ENCODE measurements at regions not wholly inside any gene's neighbourhood (a gene's known extent, or its start where the extent isn't known, plus 50 kb on each side); places are given as distances from the start of the nearest gene placed in this dataset.

DNA sequence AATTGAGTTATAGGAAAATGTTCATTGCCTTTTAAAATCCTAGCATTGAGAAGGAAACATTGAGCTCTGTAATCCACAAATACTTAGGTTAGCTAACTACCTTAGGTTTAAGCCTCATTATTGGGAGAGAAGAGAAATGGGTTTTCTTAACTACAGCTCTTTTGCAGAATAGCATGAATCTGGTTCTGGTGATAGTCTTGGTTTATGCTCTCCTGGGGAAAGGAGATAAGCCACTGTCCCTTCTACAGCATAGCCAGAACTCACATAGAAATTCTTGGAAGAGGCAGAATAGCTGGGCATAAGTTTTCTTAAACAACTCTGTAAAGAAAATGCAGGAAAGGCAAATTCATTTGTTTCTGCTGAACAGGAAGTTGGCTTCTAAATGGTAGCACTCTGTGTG, 378.6 kb upstream of the CHRM2 start:
- no peaks in the 10 kb centered on the region for H3K4me1 ChIP-seq
- no peaks in the 10 kb centered on the region for H3K36me3 ChIP-seq
- DNase-seq (ENCODE audit: low spot score) = no peak
- H3K4me3 ChIP-seq = no peak overlapping the region
- no peaks in the 10 kb centered on the region for H3K9me3 ChIP-seq
- TF ChIP-seq, protein P1, sequence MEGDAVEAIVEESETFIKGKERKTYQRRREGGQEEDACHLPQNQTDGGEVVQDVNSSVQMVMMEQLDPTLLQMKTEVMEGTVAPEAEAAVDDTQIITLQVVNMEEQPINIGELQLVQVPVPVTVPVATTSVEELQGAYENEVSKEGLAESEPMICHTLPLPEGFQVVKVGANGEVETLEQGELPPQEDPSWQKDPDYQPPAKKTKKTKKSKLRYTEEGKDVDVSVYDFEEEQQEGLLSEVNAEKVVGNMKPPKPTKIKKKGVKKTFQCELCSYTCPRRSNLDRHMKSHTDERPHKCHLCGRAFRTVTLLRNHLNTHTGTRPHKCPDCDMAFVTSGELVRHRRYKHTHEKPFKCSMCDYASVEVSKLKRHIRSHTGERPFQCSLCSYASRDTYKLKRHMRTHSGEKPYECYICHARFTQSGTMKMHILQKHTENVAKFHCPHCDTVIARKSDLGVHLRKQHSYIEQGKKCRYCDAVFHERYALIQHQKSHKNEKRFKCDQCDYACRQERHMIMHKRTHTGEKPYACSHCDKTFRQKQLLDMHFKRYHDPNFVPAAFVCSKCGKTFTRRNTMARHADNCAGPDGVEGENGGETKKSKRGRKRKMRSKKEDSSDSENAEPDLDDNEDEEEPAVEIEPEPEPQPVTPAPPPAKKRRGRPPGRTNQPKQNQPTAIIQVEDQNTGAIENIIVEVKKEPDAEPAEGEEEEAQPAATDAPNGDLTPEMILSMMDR (IDR thresholded peaks at IDR 0.05) = no peak
- H3K27ac ChIP-seq = no peak overlapping the region
- no peaks in the 10 kb centered on the region for H3K27me3 ChIP-seq

DNA sequence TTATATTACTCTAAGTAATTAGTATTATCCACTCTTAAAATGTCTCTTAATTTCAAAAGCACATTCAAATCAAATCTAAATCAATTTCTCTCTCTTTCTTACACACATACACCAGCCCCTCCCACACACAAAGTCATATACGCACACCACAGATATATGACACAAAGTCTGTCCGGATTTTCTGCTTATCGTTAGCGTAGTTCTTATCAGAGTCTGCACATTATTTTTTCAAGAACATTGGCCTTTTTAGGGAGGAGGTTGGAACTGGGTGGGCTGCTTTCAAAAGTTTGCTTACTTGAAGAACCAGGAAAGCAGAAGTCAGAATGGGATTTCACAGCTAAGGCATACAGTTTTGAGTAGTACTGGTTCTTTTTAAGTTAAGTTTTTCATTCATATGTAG, 387.6 kb upstream of the CHRM2 start:
- no peaks in the 10 kb centered on the region for H3K27me3 ChIP-seq
- no peak for DNase-seq (ENCODE audit: low spot score)
- no peaks in the 10 kb centered on the region for H3K36me3 ChIP-seq
- H3K4me1 ChIP-seq = no peaks in the 10 kb centered on the region
- no peaks in the 10 kb centered on the region for H3K9me3 ChIP-seq
- TF ChIP-seq, protein P1 (IDR thresholded peaks at IDR 0.05) = no peak
- no peak overlapping the region for H3K27ac ChIP-seq
- H3K4me3 ChIP-seq = no peak overlapping the region

DNA sequence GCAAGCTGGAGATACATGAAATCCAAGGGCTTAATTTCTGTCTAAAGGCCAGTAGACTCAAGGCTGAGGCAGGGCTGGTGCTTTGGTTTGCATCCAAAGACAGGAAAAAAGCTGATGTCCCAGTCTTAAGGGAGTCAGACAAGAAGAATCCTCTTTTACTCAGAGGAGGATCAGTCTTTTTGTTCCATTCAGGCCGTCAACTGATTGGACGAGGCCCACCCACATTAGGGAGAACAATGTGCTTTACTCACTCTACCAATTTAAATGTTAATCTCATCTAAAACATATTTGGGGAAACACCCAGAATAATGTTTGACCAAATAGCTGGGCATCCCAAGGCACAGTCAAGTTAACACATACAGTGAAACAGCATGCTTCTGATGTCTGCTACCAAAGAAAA, 388.5 kb upstream of the CHRM2 start:
- H3K4me3 ChIP-seq = no peak overlapping the region
- no peaks in the 10 kb centered on the region for H3K4me1 ChIP-seq
- H3K9me3 ChIP-seq = no peaks in the 10 kb centered on the region
- TF ChIP-seq, protein P1 (IDR thresholded peaks at IDR 0.05) = no peak
- H3K27me3 ChIP-seq = no peaks in the 10 kb centered on the region
- no peak for DNase-seq (ENCODE audit: low spot score)
- no peaks in the 10 kb centered on the region for H3K36me3 ChIP-seq
- no peak overlapping the region for H3K27ac ChIP-seq

DNA sequence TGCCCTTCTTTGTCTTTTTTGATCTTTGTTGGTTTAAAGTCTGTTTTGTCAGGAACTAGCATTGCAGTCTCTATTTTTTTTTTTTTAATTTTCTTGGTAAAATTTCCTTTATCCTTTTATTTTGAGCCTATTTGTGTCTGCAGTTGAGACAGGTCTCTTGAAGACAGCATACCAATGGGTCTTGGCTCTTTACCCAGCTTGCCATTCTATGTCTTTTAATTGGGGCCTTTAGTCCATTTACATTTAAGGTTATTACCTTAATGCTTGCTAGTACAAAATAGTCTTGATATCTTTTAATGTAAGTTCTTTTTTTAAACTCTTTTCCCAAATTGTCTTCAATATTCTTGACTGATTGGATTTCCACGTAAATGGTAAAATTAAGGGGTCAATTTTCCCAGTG, 398.3 kb upstream of the CHRM2 start:
- H3K27ac ChIP-seq = no peak overlapping the region
- peaks cover 0 to 67% of the 10 kb centered on the region in 2 donors for H3K9me3 ChIP-seq
- no peak for DNase-seq (ENCODE audit: low spot score)
- H3K4me3 ChIP-seq = no peak overlapping the region
- TF ChIP-seq, protein P1 (IDR thresholded peaks at IDR 0.05) = no peak
- no peaks in the 10 kb centered on the region for H3K36me3 ChIP-seq
- no peaks in the 10 kb centered on the region for H3K4me1 ChIP-seq
- H3K27me3 ChIP-seq = no peaks in the 10 kb centered on the region

DNA sequence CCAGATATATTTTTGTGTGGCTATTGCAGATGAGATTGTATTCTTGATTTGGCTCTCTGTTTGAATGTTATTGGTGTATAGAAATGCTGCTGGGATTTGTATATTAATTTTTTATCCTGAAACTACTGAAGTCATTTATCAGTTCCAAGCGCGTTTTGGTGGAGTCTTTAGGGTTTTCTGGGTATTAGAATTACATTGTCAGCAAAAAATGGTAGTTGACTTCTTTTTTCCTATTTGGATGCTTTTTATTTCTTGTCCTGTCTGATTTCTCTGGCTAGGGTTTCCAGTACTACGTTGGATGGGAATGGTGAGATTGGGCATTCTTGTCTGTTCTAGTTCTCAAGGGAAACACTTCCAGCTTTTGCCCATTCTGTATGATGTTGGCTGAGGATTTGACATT, 415.5 kb upstream of the CHRM2 start:
- H3K27ac ChIP-seq = no peak overlapping the region
- TF ChIP-seq, protein P1 (IDR thresholded peaks at IDR 0.05) = no peak
- H3K27me3 ChIP-seq = no peaks in the 10 kb centered on the region
- H3K4me1 ChIP-seq = no peaks in the 10 kb centered on the region
- no peaks in the 10 kb centered on the region for H3K9me3 ChIP-seq
- no peak for DNase-seq (ENCODE audit: low spot score)
- H3K4me3 ChIP-seq = no peak overlapping the region
- H3K36me3 ChIP-seq = no peaks in the 10 kb centered on the region

DNA sequence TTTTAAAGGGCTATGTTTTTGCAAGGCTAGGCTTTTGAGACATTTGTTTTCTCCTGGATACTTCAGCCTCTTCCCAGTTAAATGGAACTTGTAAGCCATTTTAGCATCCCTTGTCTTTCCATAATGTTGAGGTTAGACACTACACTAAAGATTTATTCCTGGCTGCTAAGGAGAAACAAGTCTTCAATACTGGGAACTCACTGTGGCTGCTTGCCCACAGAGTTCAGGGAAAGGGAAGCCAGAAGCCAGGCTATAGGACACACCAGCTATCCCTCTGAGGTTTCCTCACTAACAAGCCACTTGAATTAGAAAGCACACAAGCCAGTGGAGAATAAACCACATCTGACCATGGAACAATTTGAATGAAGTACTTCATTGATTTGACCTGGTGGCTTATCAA, 421.7 kb upstream of the CHRM2 start:
- no peaks in the 10 kb centered on the region for H3K27me3 ChIP-seq
- no peaks in the 10 kb centered on the region for H3K36me3 ChIP-seq
- H3K9me3 ChIP-seq = no peaks in the 10 kb centered on the region
- no peak overlapping the region for H3K4me3 ChIP-seq
- TF ChIP-seq, protein P1 (IDR thresholded peaks at IDR 0.05) = no peak
- H3K4me1 ChIP-seq = no peaks in the 10 kb centered on the region
- DNase-seq (ENCODE audit: low spot score) = no peak
- H3K27ac ChIP-seq = no peak overlapping the region
